ENCODE measurements at regions not wholly inside any gene's neighbourhood (a gene's known extent, or its start where the extent isn't known, plus 50 kb on each side); places are given as distances from the start of the nearest gene placed in this dataset.
"Not testable (repeated sequence)": the region's sequence is repeated elsewhere in the genome, so short reads cannot be mapped to it uniquely, and the experiment has no call there.

- TF ChIP-seq CTCF (IDR thresholded peaks at IDR 0.05; ENCODE audit: poor library complexity, severe bottlenecking) = peak; percentile 62
- ATAC-seq (ENCODE audit: low read depth) (peak; percentile 77), DNase-seq (ENCODE audit: low spot score) (no peak)
- peaks cover 4% of the 10 kb centered on the region for H3K9me3 ChIP-seq (ENCODE audit: severe bottlenecking)
- no peak overlapping the region for H3K4me3 ChIP-seq (ENCODE audit: severe bottlenecking)
- no peaks in the 10 kb centered on the region for H3K27me3 ChIP-seq (ENCODE audit: insufficient read depth, poor library complexity, severe bottlenecking)
- no peak overlapping the region for H3K27ac ChIP-seq (ENCODE audit: poor library complexity, severe bottlenecking)
- H3K36me3 ChIP-seq (ENCODE audit: low read depth) = no peaks in the 10 kb centered on the region
- H3K4me1 ChIP-seq (ENCODE audit: insufficient read depth, poor library complexity, severe bottlenecking) = no peaks in the 10 kb centered on the region
These were observed 61.1 kb upstream of the VAMP7 start for GRCh38 chrX:155819966-155820491.

GRCh38 chrX:155819525-155819924, 61.6 kb upstream of the VAMP7 start:
- H3K27me3 ChIP-seq (ENCODE audit: insufficient read depth, poor library complexity, severe bottlenecking) = no peaks in the 10 kb centered on the region
- no peak overlapping the region for H3K27ac ChIP-seq (ENCODE audit: poor library complexity, severe bottlenecking)
- no peaks in the 10 kb centered on the region for H3K4me1 ChIP-seq (ENCODE audit: insufficient read depth, poor library complexity, severe bottlenecking)
- ATAC-seq (ENCODE audit: low read depth) (peak; percentile 41; the same call in 1 of the 3 replicates), DNase-seq (ENCODE audit: low spot score) (no peak)
- H3K36me3 ChIP-seq (ENCODE audit: low read depth) = no peaks in the 10 kb centered on the region
- H3K4me3 ChIP-seq (ENCODE audit: severe bottlenecking) = no peak overlapping the region
- peaks cover 4% of the 10 kb centered on the region for H3K9me3 ChIP-seq (ENCODE audit: severe bottlenecking)
- TF ChIP-seq CTCF (IDR thresholded peaks at IDR 0.05; ENCODE audit: poor library complexity, severe bottlenecking) = no peak

- not testable (repeated sequence) for H3K4me3 ChIP-seq (ENCODE audit: severe bottlenecking); ATAC-seq (ENCODE audit: low read depth); H3K27ac ChIP-seq (ENCODE audit: poor library complexity, severe bottlenecking); H3K36me3 ChIP-seq (ENCODE audit: low read depth); H3K27me3 ChIP-seq (ENCODE audit: insufficient read depth, poor library complexity, severe bottlenecking); H3K9me3 ChIP-seq (ENCODE audit: severe bottlenecking); DNase-seq (ENCODE audit: low spot score); H3K4me1 ChIP-seq (ENCODE audit: insufficient read depth, poor library complexity, severe bottlenecking)
These were observed 66.8 kb upstream of the VAMP7 start for GRCh38 chrX:155814391-155814790.

GRCh38 chrX:155779831-155780230, 101.3 kb upstream of the VAMP7 start:
- Histone ChIP-seq H3K27me3 (ENCODE audit: insufficient read depth, poor library complexity, severe bottlenecking) (no peaks in the 10 kb centered on the region), H3K36me3 (ENCODE audit: low read depth) (no peaks in the 10 kb centered on the region), H3K4me1 (ENCODE audit: insufficient read depth, poor library complexity, severe bottlenecking) (no peaks in the 10 kb centered on the region), H3K9me3 (ENCODE audit: severe bottlenecking) (no peaks in the 10 kb centered on the region), H3K4me3 (ENCODE audit: severe bottlenecking) (no peak overlapping the region), H3K27ac (ENCODE audit: poor library complexity, severe bottlenecking) (no peak overlapping the region)
- ATAC-seq (ENCODE audit: low read depth) (no peak), DNase-seq (ENCODE audit: low spot score) (no peak)
- TF ChIP-seq CTCF (IDR thresholded peaks at IDR 0.05; ENCODE audit: poor library complexity, severe bottlenecking) = no peak

- no peak for TF ChIP-seq CTCF (IDR thresholded peaks at IDR 0.05; ENCODE audit: poor library complexity, severe bottlenecking)
- no peak overlapping the region for H3K4me3 ChIP-seq (ENCODE audit: severe bottlenecking)
These were observed 102.1 kb upstream of the VAMP7 start for GRCh38 chrX:155778844-155779553.

More at GRCh38 chrX:155778844-155779553, 102.1 kb upstream of the VAMP7 start:
- H3K27ac ChIP-seq (ENCODE audit: poor library complexity, severe bottlenecking) = no peak overlapping the region
- no peaks in the 10 kb centered on the region for H3K36me3 ChIP-seq (ENCODE audit: low read depth)
- H3K9me3 ChIP-seq (ENCODE audit: severe bottlenecking) = no peaks in the 10 kb centered on the region
- ATAC-seq (ENCODE audit: low read depth) = no peak
- no peak for DNase-seq (ENCODE audit: low spot score)
- no peaks in the 10 kb centered on the region for H3K4me1 ChIP-seq (ENCODE audit: insufficient read depth, poor library complexity, severe bottlenecking)
- H3K27me3 ChIP-seq (ENCODE audit: insufficient read depth, poor library complexity, severe bottlenecking) = no peaks in the 10 kb centered on the region

Measured in RWPE2 (cell line).